A549 (cell line): ENCODE measurements at regions not wholly inside any gene's neighbourhood (a gene's known extent, or its start where the extent isn't known, plus 50 kb on each side); places are given as distances from the start of the nearest gene placed in this dataset.

Experiments
- ATAC-seq, 2 experiments: fragments of 200-7000 bp in 1 of 2; fragments of >200 bp in 1 of 2; cut with Nextera tagmentation in 1 of 2; cut with Tn5 transposase in 1 of 2; 3 replicates each; pipeline versions ENCODE4 v1.8.0 to v1.9.1; 2018 to 2020; ENCODE audit warnings: mild to moderate bottlenecking in 1 of 2, moderate library complexity in 1 of 2
- CTCF ChIA-PET: fragments of 300-600 bp; sonication (Branson Sonifier 250); formaldehyde crosslinking; extraction: SDS; loops from one replicate; lab custom pipeline; 2021; ENCODE audit warnings: antibody characterized with exemption, inconsistent platforms; lab: Yijun Ruan, JAX
- POLR2A ChIA-PET: fragments of 350-600 bp; formaldehyde crosslinking; extraction: SDS; loops from one replicate; lab custom pipeline; 2021; ENCODE audit warnings: antibody characterized with exemption, inconsistent platforms; lab: Yijun Ruan, JAX
- DNase-seq, 2 experiments: peaks; one replicate each; pipeline versions ENCODE4 v3.0.0 to v3.0.0-alpha.2; 2011 to 2016; ENCODE audit warnings: low read depth in 1 of 2, low spot score in 1 of 2
- FAIRE-seq: peaks from 2 replicates; lab custom pipeline; 2011; peaks lifted over from hg19 to GRCh38; lab: Jason Lieb, UNC
- H3K27ac ChIP-seq, 2 experiments: fragments of >200 bp; sonication (Bioruptor Twin); formaldehyde crosslinking; 3 replicates each; pipeline ENCODE4 v1.5.1; 2016 to 2017
- H3K4me1 ChIP-seq: fragments of >200 bp; sonication (Bioruptor Twin); formaldehyde crosslinking; 3 replicates; pipeline ENCODE4 v1.6.1; 2016
- H3K4me2 ChIP-seq: fragments of >200 bp; sonication (Bioruptor Twin); formaldehyde crosslinking; 3 replicates; pipeline ENCODE4 v1.6.1; 2016
- H3K4me3 ChIP-seq: fragments of >200 bp; sonication (Bioruptor Twin); formaldehyde crosslinking; 3 replicates; pipeline ENCODE4 v1.5.1; 2016
- H3K9me3 ChIP-seq: fragments of >200 bp; sonication (Bioruptor Twin); formaldehyde crosslinking; 3 replicates; pipeline ENCODE4 v1.6.1; 2016
- ATOH8 ChIP-seq: fragments of 250-450 bp; sonication (Bioruptor Pico); IDR thresholded peaks from 2 replicates; pipeline ENCODE4 v1.5.0; 2020; ENCODE audit warnings: low read depth, mild to moderate bottlenecking, moderate library complexity
- BHLHE40 ChIP-seq: IDR thresholded peaks from 2 replicates; pipeline ENCODE4 v1.6.1; 2012; ENCODE audit warnings: low read depth, low read length, inconsistent platforms
- CBX2 ChIP-seq: fragments of 200-600 bp; sonication (generic); IDR thresholded peaks from 2 replicates; pipeline ENCODE4 v1.6.1; 2016; ENCODE audit warnings: low read depth, mild to moderate bottlenecking, borderline replicate concordance
- CEBPB ChIP-seq, 2 experiments: fragments of >200 bp in 1 of 2; sonication (Bioruptor Twin) in 1 of 2; formaldehyde crosslinking in 1 of 2; IDR thresholded peaks; 2 replicates each; pipeline ENCODE4 v1.6.1; 2012 to 2016
- CTCF ChIP-seq: fragments of >200 bp; sonication (Bioruptor Twin); formaldehyde crosslinking; IDR thresholded peaks from 3 replicates; pipeline ENCODE4 v1.5.1; 2016
- EHMT2 ChIP-seq: fragments of 200-600 bp; sonication (generic); IDR thresholded peaks from 2 replicates; pipeline ENCODE4 v1.6.1; 2016; ENCODE audit warnings: antibody characterized with exemption, low read depth, mild to moderate bottlenecking, moderate library complexity
- ELK1 ChIP-seq: fragments of 150-350 bp; IDR thresholded peaks from 2 replicates; pipeline ENCODE4 v1.6.1; 2014; ENCODE audit warnings: low read depth, mild to moderate bottlenecking, low read length
- FOSB ChIP-seq: fragments of 250-450 bp; sonication (Bioruptor Pico); IDR thresholded peaks from 2 replicates; pipeline ENCODE4 v1.5.0; 2020; ENCODE audit warnings: mild to moderate bottlenecking, moderate library complexity
- FOXS1 ChIP-seq: fragments of 250-450 bp; sonication (Bioruptor Pico); IDR thresholded peaks from 2 replicates; pipeline ENCODE4 v1.5.0; 2020; ENCODE audit warnings: mild to moderate bottlenecking, moderate library complexity
- HOXA7 ChIP-seq: fragments of 250-450 bp; sonication (Bioruptor Pico); IDR thresholded peaks from 2 replicates; pipeline ENCODE4 v1.5.0; 2020; ENCODE audit warnings: mild to moderate bottlenecking, moderate library complexity
- JUN ChIP-seq, 2 experiments: fragments of >200 bp; sonication (Bioruptor Twin); formaldehyde crosslinking; IDR thresholded peaks; 2 replicates in 1 of 2; 3 replicates in 1 of 2; pipeline ENCODE4 v1.6.1; 2016 to 2017
- MAZ ChIP-seq: fragments of 150-350 bp; IDR thresholded peaks from 2 replicates; pipeline ENCODE4 v1.6.1; 2014; ENCODE audit warnings: antibody characterized with exemption, low read depth, low read length, borderline replicate concordance
- PBX3 ChIP-seq: IDR thresholded peaks from 2 replicates; pipeline ENCODE4 v1.6.1; 2012
- POLR2AphosphoS2 ChIP-seq: conservative IDR thresholded peaks from 2 replicates; pipeline ENCODE4 v1.6.1; 2012; ENCODE audit warnings: low read length, improper control_type of control experiment, inconsistent platforms
- RAD21 ChIP-seq, 2 experiments: fragments of >200 bp in 1 of 2; sonication (Bioruptor Twin) in 1 of 2; formaldehyde crosslinking in 1 of 2; IDR thresholded peaks in 1 of 2; conservative IDR thresholded peaks in 1 of 2; 2 replicates in 1 of 2; 3 replicates in 1 of 2; pipeline ENCODE4 v1.6.1; 2012 to 2018; ENCODE audit warnings: inconsistent platforms in 1 of 2
- RNF2 ChIP-seq: fragments of 200-600 bp; sonication (generic); IDR thresholded peaks from 2 replicates; pipeline ENCODE4 v1.6.1; 2016; ENCODE audit warnings: low read depth, mild to moderate bottlenecking, antibody characterized with exemption, moderate library complexity, borderline replicate concordance
- TFCP2L1 ChIP-seq: fragments of 250-450 bp; sonication (Bioruptor Pico); IDR thresholded peaks from 2 replicates; pipeline ENCODE4 v1.5.0; 2021; ENCODE audit warnings: mild to moderate bottlenecking
- TP53 ChIP-seq: fragments of 250-450 bp; sonication (Bioruptor Pico); IDR thresholded peaks from 2 replicates; pipeline ENCODE4 v1.5.0; 2021; ENCODE audit warnings: mild to moderate bottlenecking, moderate library complexity
- USF2 ChIP-seq: fragments of 450-650 bp; IDR thresholded peaks from 2 replicates; pipeline ENCODE4 v1.6.1; 2014; ENCODE audit warnings: antibody characterized with exemption
- ZNF302 ChIP-seq: fragments of 250-450 bp; sonication (Bioruptor Pico); IDR thresholded peaks from 2 replicates; pipeline ENCODE4 v1.9.0; 2021; ENCODE audit warnings: inconsistent platforms, mild to moderate bottlenecking, moderate library complexity
- WGBS: methylation state at CpG from one replicate; pipeline ENCODE4 v1.1.6; 2017; ENCODE audit errors: missing lambda C conversion rate; 5-methylcytosine and 5-hydroxymethylcytosine counted together

GRCh38 chr12:93000026-93000425 is 70.9 kb upstream of the EEA1 start:
- H3K4me2 ChIP-seq: no peak overlapping the region
- no peaks in the 10 kb centered on the region for H3K4me1 ChIP-seq
- 60% methylated on average over 5 of the region's 5 CpGs for WGBS
- no peak for FAIRE-seq
- ATAC-seq: no peak
- ChIA-PET CTCF (no interaction called here), POLR2A (no interaction called here)
- DNase-seq: no peak
- no peak overlapping the region for H3K4me3 ChIP-seq
- no peak overlapping the region for H3K27ac ChIP-seq
- TF ChIP-seq FOSB (no peak), ZNF302 (CRISPR knock-in tag) (no peak), BHLHE40 (no peak), FOXS1 (CRISPR knock-in tag) (no peak), TFCP2L1 (CRISPR knock-in tag) (no peak), CBX2 (no peak)
- no peaks in the 10 kb centered on the region for H3K9me3 ChIP-seq

- 77% methylated on average over 3 of the region's 3 CpGs for WGBS
- Histone ChIP-seq H3K4me1 (no peaks in the 10 kb centered on the region), H3K4me2 (no peak overlapping the region), H3K9me3 (no peaks in the 10 kb centered on the region), H3K27ac (no peak overlapping the region), H3K4me3 (no peak overlapping the region)
- ATAC-seq: no peak
- POLR2A ChIA-PET: no interaction called here
- TF ChIP-seq EHMT2: no peak
- TF ChIP-seq ELK1: no peak
- TF ChIP-seq PBX3: no peak
- no peak for TF ChIP-seq USF2
- no peak for TF ChIP-seq CEBPB (IDR thresholded peaks at IDR 0.05)
- no peak for TF ChIP-seq HOXA7 (CRISPR knock-in tag)
- TF ChIP-seq MAZ: no peak
- no peak for TF ChIP-seq ATOH8 (CRISPR knock-in tag)
- no peak for TF ChIP-seq TP53 (CRISPR knock-in tag)
- no peak for TF ChIP-seq POLR2AphosphoS2
- no peak for TF ChIP-seq JUN (IDR thresholded peaks at IDR 0.05)
- TF ChIP-seq RAD21 (conservative IDR thresholded peaks at IDR 0.05 in 1 of 2, IDR thresholded peaks at IDR 0.05 in 1 of 2): no peak
- TF ChIP-seq RNF2: no peak
- no peak for TF ChIP-seq FOXS1 (CRISPR knock-in tag)
- no peak for TF ChIP-seq CTCF
- DNase-seq: no peak
- FAIRE-seq: no peak
- CTCF ChIA-PET: interaction anchor here (0.6 to 5.9 kb wide), 3 partner anchors 14 to 418 kb away, joined by 4 to 28 read pairs (median 7); no protein-coding TSS in a partner anchor
These were observed 72.3 kb upstream of the EEA1 start for GRCh38 chr12:93001407-93001806.
